KMS-11 (cell line): ENCODE measurements at regions not wholly inside any gene's neighbourhood (a gene's known extent, or its start where the extent isn't known, plus 50 kb on each side); places are given as distances from the start of the nearest gene placed in this dataset.

Experiments used
- H2AFZ ChIP-seq: fragments of 200-600 bp; sonication (generic); 2 replicates; pipeline ENCODE4 v1.6.1; 2016; ENCODE audit warnings: antibody characterized with exemption, mixed run types, low read depth
- H3K27ac ChIP-seq: fragments of 200-600 bp; sonication (generic); 2 replicates; pipeline ENCODE4 v1.6.1; 2016; ENCODE audit warnings: mild to moderate bottlenecking, mixed run types
- H3K27me3 ChIP-seq: fragments of 200-600 bp; sonication (generic); 2 replicates; pipeline ENCODE4 v1.6.1; 2017; ENCODE audit warnings: mild to moderate bottlenecking, low read depth, mixed run types, moderate library complexity; ENCODE audit not compliant: insufficient read depth
- H3K36me3 ChIP-seq: fragments of 200-600 bp; sonication (generic); 2 replicates; pipeline ENCODE4 v1.6.1; 2017; ENCODE audit warnings: mild to moderate bottlenecking, mixed run types; ENCODE audit not compliant: insufficient read depth
- H3K4me1 ChIP-seq: fragments of 200-600 bp; sonication (generic); 2 replicates; pipeline ENCODE4 v1.6.1; 2016; ENCODE audit warnings: mild to moderate bottlenecking, low read depth, mixed run types; ENCODE audit not compliant: poor library complexity, severe bottlenecking
- H3K4me2 ChIP-seq: fragments of 200-600 bp; sonication (generic); 2 replicates; pipeline ENCODE4 v1.7.0; 2016; ENCODE audit warnings: mild to moderate bottlenecking, mixed run types
- H3K4me3 ChIP-seq: fragments of 200-600 bp; sonication (generic); IDR thresholded peaks from 2 replicates; pipeline ENCODE4 v1.6.1; 2017; ENCODE audit warnings: low read depth, low read length, mixed read lengths; ENCODE audit not compliant: insufficient read depth
- H3K79me2 ChIP-seq: fragments of 200-600 bp; sonication (generic); 2 replicates; pipeline ENCODE4 v1.6.1; 2016; ENCODE audit warnings: low read depth, mixed run types; ENCODE audit not compliant: insufficient read depth
- H3K9ac ChIP-seq: fragments of 200-600 bp; sonication (generic); 2 replicates; pipeline ENCODE4 v1.6.1; 2016; ENCODE audit warnings: mild to moderate bottlenecking, mixed run types
- H4K20me1 ChIP-seq: fragments of 200-600 bp; sonication (generic); 2 replicates; pipeline ENCODE4 v1.6.1; 2016; ENCODE audit warnings: mild to moderate bottlenecking, mixed run types; ENCODE audit not compliant: insufficient read depth
- TF ChIP-seq, protein P1 (sequence below): fragments of 200-600 bp; sonication (generic); conservative IDR thresholded peaks from 2 replicates; pipeline ENCODE4 v1.6.1; 2017; ENCODE audit warnings: low read depth, mild to moderate bottlenecking, antibody characterized with exemption, low read length, moderate library complexity, mixed read lengths

DNA sequence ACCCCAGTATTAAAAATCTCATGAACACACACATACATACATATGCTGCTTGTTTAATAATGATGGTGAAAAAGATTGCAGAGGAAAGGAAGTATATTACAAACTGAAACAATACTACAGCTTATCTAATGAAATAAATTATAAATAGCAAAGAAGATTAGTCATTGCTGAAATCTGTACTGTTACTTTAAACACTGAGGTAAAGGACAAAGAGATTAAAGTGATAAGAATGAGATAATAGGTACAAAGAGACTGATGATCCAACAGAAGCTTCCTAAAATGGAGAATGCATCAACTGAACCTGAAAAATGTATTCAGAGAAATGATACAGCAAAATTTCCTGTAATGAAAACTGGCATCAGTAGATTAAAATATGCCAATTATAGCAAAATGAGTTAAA lies 91.5 kb upstream of the KCND2 start:
- H3K27me3 ChIP-seq = no peaks in the 10 kb centered on the region
- H3K4me2 ChIP-seq = no peak overlapping the region
- TF ChIP-seq, protein P1, sequence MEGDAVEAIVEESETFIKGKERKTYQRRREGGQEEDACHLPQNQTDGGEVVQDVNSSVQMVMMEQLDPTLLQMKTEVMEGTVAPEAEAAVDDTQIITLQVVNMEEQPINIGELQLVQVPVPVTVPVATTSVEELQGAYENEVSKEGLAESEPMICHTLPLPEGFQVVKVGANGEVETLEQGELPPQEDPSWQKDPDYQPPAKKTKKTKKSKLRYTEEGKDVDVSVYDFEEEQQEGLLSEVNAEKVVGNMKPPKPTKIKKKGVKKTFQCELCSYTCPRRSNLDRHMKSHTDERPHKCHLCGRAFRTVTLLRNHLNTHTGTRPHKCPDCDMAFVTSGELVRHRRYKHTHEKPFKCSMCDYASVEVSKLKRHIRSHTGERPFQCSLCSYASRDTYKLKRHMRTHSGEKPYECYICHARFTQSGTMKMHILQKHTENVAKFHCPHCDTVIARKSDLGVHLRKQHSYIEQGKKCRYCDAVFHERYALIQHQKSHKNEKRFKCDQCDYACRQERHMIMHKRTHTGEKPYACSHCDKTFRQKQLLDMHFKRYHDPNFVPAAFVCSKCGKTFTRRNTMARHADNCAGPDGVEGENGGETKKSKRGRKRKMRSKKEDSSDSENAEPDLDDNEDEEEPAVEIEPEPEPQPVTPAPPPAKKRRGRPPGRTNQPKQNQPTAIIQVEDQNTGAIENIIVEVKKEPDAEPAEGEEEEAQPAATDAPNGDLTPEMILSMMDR = no peak
- no peaks in the 10 kb centered on the region for H3K79me2 ChIP-seq
- H3K4me3 ChIP-seq = no peak overlapping the region
- no peaks in the 10 kb centered on the region for H3K36me3 ChIP-seq
- H3K4me1 ChIP-seq = peaks cover 2% of the 10 kb centered on the region
- no peaks in the 10 kb centered on the region for H4K20me1 ChIP-seq
- H3K27ac ChIP-seq = no peak overlapping the region
- H2AFZ ChIP-seq = peak overlapping the region; percentile 8; the same call in 1 of the 2 replicates
- H3K9ac ChIP-seq = no peak overlapping the region

DNA sequence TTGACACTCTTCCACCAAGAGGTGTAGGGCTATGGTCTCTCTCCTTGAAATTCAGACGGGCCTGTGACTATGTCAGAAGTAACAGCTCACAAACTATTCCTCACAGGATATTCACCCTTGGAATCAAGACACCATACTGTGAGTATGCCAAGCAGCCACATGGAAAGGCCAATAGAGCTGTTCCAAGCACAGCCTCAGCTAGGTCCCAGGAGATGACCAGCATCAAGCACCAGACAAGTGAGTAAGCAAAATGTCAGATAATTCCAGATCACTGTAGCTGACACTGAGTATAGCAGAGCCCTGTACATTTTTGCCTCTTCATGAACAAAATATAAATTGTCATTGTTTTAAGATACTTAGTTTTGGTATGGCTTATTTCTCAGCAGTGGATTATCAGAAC lies 88.1 kb upstream of the KCND2 start:
- H3K4me3 ChIP-seq = no peak overlapping the region
- H3K4me2 ChIP-seq = no peak overlapping the region
- no peaks in the 10 kb centered on the region for H3K27me3 ChIP-seq
- TF ChIP-seq, protein P1 = no peak
- no peak overlapping the region for H3K27ac ChIP-seq
- no peaks in the 10 kb centered on the region for H3K36me3 ChIP-seq
- H3K79me2 ChIP-seq = no peaks in the 10 kb centered on the region
- no peak overlapping the region for H2AFZ ChIP-seq
- peaks cover 2% of the 10 kb centered on the region for H3K4me1 ChIP-seq
- H3K9ac ChIP-seq = no peak overlapping the region
- no peaks in the 10 kb centered on the region for H4K20me1 ChIP-seq

DNA sequence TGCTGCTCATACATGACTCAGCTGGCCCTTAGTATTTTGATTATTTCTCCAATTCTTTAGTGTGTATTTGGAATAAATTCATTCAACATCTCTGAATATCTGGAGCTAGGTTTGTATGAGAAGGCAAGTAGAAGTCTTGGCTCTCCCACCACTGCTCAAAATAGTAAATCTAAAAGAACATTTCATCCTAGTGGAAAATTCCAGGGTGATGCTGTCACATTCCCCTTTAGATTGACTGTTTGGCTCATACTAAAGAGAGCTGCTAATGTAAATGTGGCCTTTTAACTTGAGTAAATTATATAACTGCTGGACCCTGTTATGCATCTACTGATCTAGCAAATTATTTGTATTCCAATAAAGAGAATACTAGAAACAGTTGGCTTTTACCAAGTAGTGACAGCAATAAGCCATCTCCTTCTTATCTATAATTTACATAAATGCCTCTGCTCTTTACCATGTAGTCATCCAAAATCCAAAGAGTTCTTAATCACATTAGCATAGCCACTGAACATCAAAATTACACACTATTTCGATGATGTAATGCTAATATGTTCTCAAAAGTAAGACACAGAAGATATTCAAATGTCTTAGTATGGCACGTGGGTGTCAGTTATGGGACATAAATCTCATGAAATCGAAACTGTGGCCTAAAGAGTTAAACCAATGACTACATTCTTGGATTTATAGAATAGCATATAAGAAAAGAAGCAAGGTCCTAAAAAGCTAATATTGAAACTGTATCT lies 86.9 kb upstream of the KCND2 start:
- Histone ChIP-seq H3K27ac (no peak overlapping the region), H3K4me3 (no peak overlapping the region), H3K36me3 (no peaks in the 10 kb centered on the region), H4K20me1 (no peaks in the 10 kb centered on the region), H3K9ac (no peak overlapping the region), H3K79me2 (no peaks in the 10 kb centered on the region), H3K27me3 (no peaks in the 10 kb centered on the region), H2AFZ (no peak overlapping the region), H3K4me1 (peaks cover 2% of the 10 kb centered on the region), H3K4me2 (no peak overlapping the region)
- TF ChIP-seq, protein P1 = no peak

DNA sequence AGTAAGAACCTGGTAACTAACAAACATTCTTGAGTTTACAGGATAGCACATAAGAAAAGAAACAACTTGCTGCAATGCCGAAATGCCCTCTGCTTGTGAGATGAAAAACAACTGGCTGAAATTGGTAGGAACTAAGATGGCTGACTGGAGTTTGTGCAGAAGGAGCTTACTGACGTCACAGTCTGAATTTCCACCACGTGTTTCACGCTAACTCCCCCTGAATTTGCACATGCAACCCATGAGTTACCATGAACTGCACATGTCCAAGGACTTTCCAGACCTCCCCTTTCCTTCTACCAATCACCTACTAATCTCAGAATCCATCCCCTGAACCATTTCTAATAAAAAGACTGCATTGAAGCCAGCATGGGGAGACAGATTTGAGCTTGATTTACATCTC lies 86.3 kb upstream of the KCND2 start:
- H3K4me3 ChIP-seq = no peak overlapping the region
- no peak overlapping the region for H3K27ac ChIP-seq
- H3K36me3 ChIP-seq = no peaks in the 10 kb centered on the region
- H2AFZ ChIP-seq = no peak overlapping the region
- no peak overlapping the region for H3K4me2 ChIP-seq
- H4K20me1 ChIP-seq = no peaks in the 10 kb centered on the region
- H3K4me1 ChIP-seq = no peaks in the 10 kb centered on the region
- H3K79me2 ChIP-seq = no peaks in the 10 kb centered on the region
- no peak overlapping the region for H3K9ac ChIP-seq
- TF ChIP-seq, protein P1 = no peak
- H3K27me3 ChIP-seq = no peaks in the 10 kb centered on the region
